ENCODE measurements at regions not wholly inside any gene's neighbourhood (a gene's known extent, or its start where the extent isn't known, plus 50 kb on each side); places are given as distances from the start of the nearest gene placed in this dataset.

GRCh38 chr9:21585756-21586752 is 103.9 kb upstream of the IFNE start:
- Mint-ChIP-seq H3K4me1 (peaks cover 3 to 4% of the 10 kb centered on the region in 2 experiments; a peak in 2 of 4 replicates), H3K9me3 (no peaks in the 10 kb centered on the region), H3K36me3 (ENCODE audit: insufficient read depth in 1 of 3, low read depth in 3 of 3) (no peaks in the 10 kb centered on the region; a peak in 1 of 7 replicates), H3K27me3 (ENCODE audit: low read depth) (no peaks in the 10 kb centered on the region), H3K4me3 (no peak overlapping the region), H3K27ac (no peak overlapping the region)
- H2BK120ac ChIP-seq (ENCODE audit: low read depth, low read length, poor library complexity, severe bottlenecking), result no peak overlapping the region
- no peaks in the 10 kb centered on the region for H3K79me1 ChIP-seq (ENCODE audit: insufficient read depth, low read depth, low read length, poor library complexity, severe bottlenecking)
- no peak overlapping the region for H2BK20ac ChIP-seq (ENCODE audit: low read depth, low read length, poor library complexity, severe bottlenecking)
- H3K79me2 ChIP-seq (ENCODE audit: insufficient read depth, low read length), result no peaks in the 10 kb centered on the region
- no CpG with 5 or more reads among the region's 6 CpGs for WGBS (ENCODE audit: extremely low coverage, insufficient read length, low lambda C conversion rate)
- H3K23ac ChIP-seq (ENCODE audit: insufficient read length, low read depth, low read length), result no peak overlapping the region
- H3K23me2 ChIP-seq (ENCODE audit: insufficient read length, low read depth, low read length, poor library complexity, severe bottlenecking), result no peaks in the 10 kb centered on the region
- no peak for DNase-seq
- H2BK15ac ChIP-seq (ENCODE audit: low read depth, low read length), result no peak overlapping the region
- H3K9me3 ChIP-seq (ENCODE audit: control insufficient read depth, low read depth, low read length), result no peaks in the 10 kb centered on the region
- no peak overlapping the region for H4K91ac ChIP-seq (ENCODE audit: insufficient read length, low read depth, low read length)
- no peak overlapping the region for H3K4ac ChIP-seq (ENCODE audit: low read depth, low read length)
- H3K27ac ChIP-seq (ENCODE audit: insufficient read length, low read depth, low read length), result no peak overlapping the region
- H3K14ac ChIP-seq (ENCODE audit: insufficient read depth, low read length), result no peak overlapping the region
- no peaks in the 10 kb centered on the region for H4K20me1 ChIP-seq (ENCODE audit: control insufficient read depth, insufficient read depth, insufficient read length)
- no peak; the same call in 2 of the 3 replicates for TF ChIP-seq CTCF (conservative IDR thresholded peaks at IDR 0.05)
- H2BK5ac ChIP-seq (ENCODE audit: insufficient read length, low read length), result no peak overlapping the region
- H4K5ac ChIP-seq (ENCODE audit: insufficient read length, low read depth, low read length), result no peak overlapping the region
- no peak overlapping the region for H2AK5ac ChIP-seq (ENCODE audit: insufficient read length, low read length)
- H3K9ac ChIP-seq (ENCODE audit: extremely low read depth, insufficient read length, low read length), result no peak overlapping the region
- H2BK12ac ChIP-seq (ENCODE audit: insufficient read length, low read depth, low read length), result no peak overlapping the region
- no peak overlapping the region for H3K18ac ChIP-seq (ENCODE audit: insufficient read length, low read depth, low read length)
- 0 out of 2 replicates have a peak, but pooled peaks cover 2% of the 10 kb centered on the region for H3K4me1 ChIP-seq (ENCODE audit: insufficient read depth, low read length)
- H3K4me2 ChIP-seq (ENCODE audit: insufficient read depth, insufficient read length, low read length), result no peak overlapping the region
- H3T11ph ChIP-seq (ENCODE audit: low read length), result no peak overlapping the region
- H4K8ac ChIP-seq (replicated peaks; ENCODE audit: insufficient read length, low read depth, low read length), result no peak overlapping the region
- no peaks in the 10 kb centered on the region for H3K27me3 ChIP-seq (ENCODE audit: insufficient read depth, low read length)
- no peak overlapping the region for H2AFZ ChIP-seq (ENCODE audit: low read length)
- H3K56ac ChIP-seq (ENCODE audit: insufficient read length, low read depth, low read length), result no peak overlapping the region

Data from H9 (cell line).